ENCODE measurements at regions not wholly inside any gene's neighbourhood (a gene's known extent, or its start where the extent isn't known, plus 50 kb on each side); places are given as distances from the start of the nearest gene placed in this dataset.

DNA sequence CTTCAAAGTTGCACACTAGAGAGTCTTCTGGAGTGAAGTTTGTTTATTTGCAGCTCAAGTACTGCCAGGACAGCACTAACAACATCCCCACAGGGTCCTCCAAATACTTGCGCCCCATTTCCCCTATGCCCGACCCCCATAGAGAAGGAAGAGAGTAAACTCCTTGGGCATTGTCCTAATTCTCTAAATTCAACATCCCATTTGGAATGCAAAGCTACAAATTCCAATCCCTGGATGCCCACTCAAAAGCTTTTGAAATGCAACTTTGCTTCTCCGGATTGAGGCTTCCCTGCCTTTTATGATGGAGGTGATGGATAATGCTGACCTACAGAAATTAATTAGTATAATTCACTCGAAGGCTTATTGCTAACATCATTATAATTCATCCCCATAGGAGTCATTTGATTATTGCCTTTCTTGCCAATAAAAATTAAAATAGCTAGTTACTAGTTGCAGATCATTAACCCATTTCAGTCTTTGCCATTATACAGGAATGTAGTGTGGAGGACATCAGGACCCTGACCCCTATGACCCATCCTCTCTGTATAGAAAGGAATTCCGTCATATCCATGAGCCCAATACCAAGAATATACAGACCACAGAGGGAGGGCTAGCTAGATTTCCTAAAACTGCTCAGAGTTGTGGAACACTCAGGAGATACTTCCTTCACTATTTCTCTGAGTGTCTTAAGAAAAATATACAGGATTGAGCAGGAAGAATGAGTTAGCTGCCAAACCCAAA is 277.6 kb downstream of the ZNF608 start:
- Histone ChIP-seq H3K27me3 (replicated peaks; ENCODE audit: insufficient read depth, low read depth, low read length, poor library complexity) (no peaks in the 10 kb centered on the region), H3K4me3 (ENCODE audit: low read depth, low read length, poor library complexity, severe bottlenecking) (no peak overlapping the region), H3K4me1 (ENCODE audit: insufficient read depth, low read length, poor library complexity, severe bottlenecking) (no peaks in the 10 kb centered on the region), H3K9me3 (ENCODE audit: low read depth, low read length, poor library complexity, severe bottlenecking) (no peaks in the 10 kb centered on the region), H3K27ac (ENCODE audit: low read depth, low read length, poor library complexity, severe bottlenecking) (no peak overlapping the region), H3K36me3 (ENCODE audit: insufficient read depth, low read length, poor library complexity, severe bottlenecking) (no peaks in the 10 kb centered on the region)
- POLR2A ChIA-PET (ENCODE audit: low non-redundant PET): no interaction called here
- CTCF ChIA-PET: no interaction called here
- TF ChIP-seq EZH2 (IDR thresholded peaks at IDR 0.05; ENCODE audit: borderline replicate concordance, low read depth, low read length, poor library complexity, severe bottlenecking): no peak
- TF ChIP-seq CTCF (conservative IDR thresholded peaks at IDR 0.05; ENCODE audit: low read depth, low read length): no peak
- intact Hi-C loops (cut with micrococcal nuclease; ENCODE audit: unreplicated experiment): no loop called here
- no TSS peak for BruUV-seq (replicated peaks)
- DNase-seq (ENCODE audit: low spot score): no peak

- no TSS peak for BruUV-seq (replicated peaks)
- no peak overlapping the region for H3K27ac ChIP-seq (ENCODE audit: low read depth, low read length, poor library complexity, severe bottlenecking)
- no peaks in the 10 kb centered on the region for H3K27me3 ChIP-seq (replicated peaks; ENCODE audit: insufficient read depth, low read depth, low read length, poor library complexity)
- CTCF ChIA-PET: no interaction called here
- no peak for DNase-seq (ENCODE audit: low spot score)
- no peaks in the 10 kb centered on the region for H3K9me3 ChIP-seq (ENCODE audit: low read depth, low read length, poor library complexity, severe bottlenecking)
- POLR2A ChIA-PET (ENCODE audit: low non-redundant PET): no interaction called here
- H3K4me3 ChIP-seq (ENCODE audit: low read depth, low read length, poor library complexity, severe bottlenecking): no peak overlapping the region
- TF ChIP-seq EZH2 (IDR thresholded peaks at IDR 0.05; ENCODE audit: borderline replicate concordance, low read depth, low read length, poor library complexity, severe bottlenecking) (no peak), CTCF (conservative IDR thresholded peaks at IDR 0.05; ENCODE audit: low read depth, low read length) (no peak)
- no peaks in the 10 kb centered on the region for H3K36me3 ChIP-seq (ENCODE audit: insufficient read depth, low read length, poor library complexity, severe bottlenecking)
- intact Hi-C loops (cut with micrococcal nuclease; ENCODE audit: unreplicated experiment): no loop called here
- H3K4me1 ChIP-seq (ENCODE audit: insufficient read depth, low read length, poor library complexity, severe bottlenecking): no peaks in the 10 kb centered on the region
Measured at GRCh38 chr5:124467745-124468144, 278.7 kb downstream of the ZNF608 start.

GRCh38 chr5:124466011-124466410 is 280.4 kb downstream of the ZNF608 start:
- CTCF ChIA-PET: no interaction called here

More at GRCh38 chr5:124466011-124466410, 280.4 kb downstream of the ZNF608 start:
- Histone ChIP-seq H3K9me3 (ENCODE audit: low read depth, low read length, poor library complexity, severe bottlenecking) (no peaks in the 10 kb centered on the region), H3K36me3 (ENCODE audit: insufficient read depth, low read length, poor library complexity, severe bottlenecking) (no peaks in the 10 kb centered on the region), H3K27me3 (replicated peaks; ENCODE audit: insufficient read depth, low read depth, low read length, poor library complexity) (no peaks in the 10 kb centered on the region), H3K4me1 (ENCODE audit: insufficient read depth, low read length, poor library complexity, severe bottlenecking) (no peaks in the 10 kb centered on the region), H3K27ac (ENCODE audit: low read depth, low read length, poor library complexity, severe bottlenecking) (no peak overlapping the region), H3K4me3 (ENCODE audit: low read depth, low read length, poor library complexity, severe bottlenecking) (no peak overlapping the region)
- POLR2A ChIA-PET (ENCODE audit: low non-redundant PET): no interaction called here
- intact Hi-C loops (cut with micrococcal nuclease; ENCODE audit: unreplicated experiment): no loop called here
- no TSS peak for BruUV-seq (replicated peaks)
- TF ChIP-seq EZH2 (IDR thresholded peaks at IDR 0.05; ENCODE audit: borderline replicate concordance, low read depth, low read length, poor library complexity, severe bottlenecking): no peak
- no peak for TF ChIP-seq CTCF (conservative IDR thresholded peaks at IDR 0.05; ENCODE audit: low read depth, low read length)
- DNase-seq (ENCODE audit: low spot score): no peak
